ENCODE measurements at regions not wholly inside any gene's neighbourhood (a gene's known extent, or its start where the extent isn't known, plus 50 kb on each side); places are given as distances from the start of the nearest gene placed in this dataset.

DNA sequence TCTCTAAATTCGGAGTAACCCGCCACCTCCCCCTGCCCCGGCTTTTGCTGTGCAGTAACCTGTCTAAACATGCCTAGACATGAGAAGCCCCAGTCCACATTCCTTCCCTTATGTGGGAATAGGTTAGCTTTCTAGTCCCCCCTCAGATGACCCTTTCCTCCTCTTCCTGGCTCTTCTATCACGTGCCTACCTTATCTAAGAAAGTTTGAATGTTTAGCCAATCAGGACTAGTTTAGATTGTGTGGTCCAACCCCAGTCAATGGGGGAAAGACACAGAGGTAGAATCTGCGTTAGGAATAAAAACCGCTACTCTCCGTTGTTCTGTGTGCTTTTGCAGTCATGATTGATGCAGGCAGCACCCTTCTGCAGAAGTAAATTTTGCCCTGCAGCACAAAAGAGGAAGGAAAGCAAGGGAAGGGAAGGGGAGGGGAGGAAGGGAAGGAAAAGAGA lies 69.0 kb upstream of the CD93 start:
- peak in 1 of 5 donors; percentile 46 for DNase-seq
- no peaks in the 10 kb centered on the region for H3K36me3 ChIP-seq (ENCODE audit: control insufficient read depth in 2 of 3, insufficient read depth in 3 of 3, low read length in 3 of 3)
- H3K4me3 ChIP-seq (ENCODE audit: low read length in 3 of 3), result no peak overlapping the region
- H3K4me1 ChIP-seq (ENCODE audit: control insufficient read depth in 2 of 3, insufficient read depth in 2 of 3, low read depth in 1 of 3, low read length in 3 of 3), result peaks cover 0 to 11% (median 8%) of the 10 kb centered on the region in 3 donors
- H3K27ac ChIP-seq (ENCODE audit: low read depth in 2 of 2, low read length in 2 of 2), result no peak overlapping the region
- H3K9me3 ChIP-seq (ENCODE audit: control insufficient read depth in 2 of 3, insufficient read depth in 1 of 3, low read length in 3 of 3), result no peaks in the 10 kb centered on the region
- H3K27me3 ChIP-seq (ENCODE audit: control insufficient read depth, insufficient read depth, low read length), result no peaks in the 10 kb centered on the region
- no peak overlapping the region for H3K9ac ChIP-seq (ENCODE audit: low read length in 3 of 3)
- intact Hi-C loops (cut with DNase I), result no loop called here
- TF ChIP-seq, protein P1, sequence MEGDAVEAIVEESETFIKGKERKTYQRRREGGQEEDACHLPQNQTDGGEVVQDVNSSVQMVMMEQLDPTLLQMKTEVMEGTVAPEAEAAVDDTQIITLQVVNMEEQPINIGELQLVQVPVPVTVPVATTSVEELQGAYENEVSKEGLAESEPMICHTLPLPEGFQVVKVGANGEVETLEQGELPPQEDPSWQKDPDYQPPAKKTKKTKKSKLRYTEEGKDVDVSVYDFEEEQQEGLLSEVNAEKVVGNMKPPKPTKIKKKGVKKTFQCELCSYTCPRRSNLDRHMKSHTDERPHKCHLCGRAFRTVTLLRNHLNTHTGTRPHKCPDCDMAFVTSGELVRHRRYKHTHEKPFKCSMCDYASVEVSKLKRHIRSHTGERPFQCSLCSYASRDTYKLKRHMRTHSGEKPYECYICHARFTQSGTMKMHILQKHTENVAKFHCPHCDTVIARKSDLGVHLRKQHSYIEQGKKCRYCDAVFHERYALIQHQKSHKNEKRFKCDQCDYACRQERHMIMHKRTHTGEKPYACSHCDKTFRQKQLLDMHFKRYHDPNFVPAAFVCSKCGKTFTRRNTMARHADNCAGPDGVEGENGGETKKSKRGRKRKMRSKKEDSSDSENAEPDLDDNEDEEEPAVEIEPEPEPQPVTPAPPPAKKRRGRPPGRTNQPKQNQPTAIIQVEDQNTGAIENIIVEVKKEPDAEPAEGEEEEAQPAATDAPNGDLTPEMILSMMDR (IDR thresholded peaks at IDR 0.05; ENCODE audit: borderline replicate concordance, extremely low read depth, insufficient read depth), result no peak
- no peak for FAIRE-seq

DNA sequence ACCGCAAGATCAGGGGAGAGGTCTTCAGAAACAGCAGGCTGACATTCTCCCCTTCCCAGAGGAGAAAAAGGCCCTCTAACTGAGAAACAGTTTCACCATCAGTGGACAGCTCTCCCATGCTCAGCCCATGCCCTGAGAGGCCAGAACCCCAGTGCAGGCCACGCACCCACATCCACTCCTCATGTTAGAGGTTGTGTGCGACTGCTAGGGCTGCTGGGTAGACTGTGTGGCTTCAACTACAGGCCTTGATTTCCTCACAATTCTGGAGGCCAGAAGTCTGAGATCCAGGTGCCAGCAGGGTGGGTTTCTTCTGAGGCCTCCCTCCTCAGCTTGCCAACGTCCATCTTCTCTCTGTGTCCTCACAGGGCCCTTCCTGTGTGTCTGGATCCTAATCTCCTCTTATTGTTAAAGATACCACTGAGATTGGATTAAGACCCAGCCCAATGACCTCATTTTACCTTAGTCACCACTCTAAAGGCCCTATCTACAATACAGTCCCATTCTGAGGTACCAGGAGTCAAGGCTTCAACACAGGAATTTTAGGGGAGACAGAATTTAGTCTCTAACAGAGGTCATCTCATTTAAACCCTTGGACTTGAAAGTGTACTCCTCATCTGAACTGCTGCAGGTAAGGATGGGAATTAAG lies 67.7 kb upstream of the CD93 start:
- intact Hi-C loops (cut with DNase I), result no loop called here
- H3K4me1 ChIP-seq (ENCODE audit: control insufficient read depth in 2 of 3, insufficient read depth in 2 of 3, low read depth in 1 of 3, low read length in 3 of 3), result peaks cover 0 to 8% (median 0%) of the 10 kb centered on the region in 3 donors
- H3K4me3 ChIP-seq (ENCODE audit: low read length in 3 of 3), result no peak overlapping the region
- no peak overlapping the region for H3K9ac ChIP-seq (ENCODE audit: low read length in 3 of 3)
- TF ChIP-seq, protein P1 (IDR thresholded peaks at IDR 0.05; ENCODE audit: borderline replicate concordance, extremely low read depth, insufficient read depth), result no peak
- FAIRE-seq (no peak), DNase-seq (no peak)
- H3K9me3 ChIP-seq (ENCODE audit: control insufficient read depth in 2 of 3, insufficient read depth in 1 of 3, low read length in 3 of 3), result no peaks in the 10 kb centered on the region
- no peaks in the 10 kb centered on the region for H3K27me3 ChIP-seq (ENCODE audit: control insufficient read depth, insufficient read depth, low read length)
- H3K27ac ChIP-seq (ENCODE audit: low read depth in 2 of 2, low read length in 2 of 2), result no peak overlapping the region
- no peaks in the 10 kb centered on the region for H3K36me3 ChIP-seq (ENCODE audit: control insufficient read depth in 2 of 3, insufficient read depth in 3 of 3, low read length in 3 of 3)

DNA sequence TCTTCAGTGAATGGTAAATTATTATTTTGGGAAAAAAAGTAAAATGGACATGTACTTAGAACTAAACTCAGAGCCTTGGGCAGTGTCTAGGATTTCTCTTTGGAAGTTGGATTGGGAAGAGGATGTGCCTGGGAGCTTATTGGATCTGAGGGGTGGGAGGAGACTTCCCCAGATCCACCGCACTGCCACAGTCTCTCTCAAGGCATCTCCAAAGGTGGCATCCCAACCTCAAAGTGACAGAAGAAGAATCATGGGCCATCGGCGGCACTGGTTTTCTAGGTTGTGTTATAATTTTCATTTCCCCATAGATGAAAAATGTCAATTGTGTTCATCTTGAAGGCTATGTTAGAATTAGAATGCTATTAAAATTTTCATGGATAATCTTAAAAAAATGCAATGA lies 66.8 kb upstream of the CD93 start:
- Histone ChIP-seq H3K4me1 (ENCODE audit: control insufficient read depth in 2 of 3, insufficient read depth in 2 of 3, low read depth in 1 of 3, low read length in 3 of 3) (peaks cover 0 to 8% (median 2%) of the 10 kb centered on the region in 3 donors), H3K9me3 (ENCODE audit: control insufficient read depth in 2 of 3, insufficient read depth in 1 of 3, low read length in 3 of 3) (no peaks in the 10 kb centered on the region), H3K4me3 (ENCODE audit: low read length in 3 of 3) (no peak overlapping the region), H3K27ac (ENCODE audit: low read depth in 2 of 2, low read length in 2 of 2) (peak overlapping the region in 1 of 2 donors; percentile 4), H3K36me3 (ENCODE audit: control insufficient read depth in 2 of 3, insufficient read depth in 3 of 3, low read length in 3 of 3) (no peaks in the 10 kb centered on the region), H3K9ac (ENCODE audit: low read length in 3 of 3) (no peak overlapping the region), H3K27me3 (ENCODE audit: control insufficient read depth, insufficient read depth, low read length) (no peaks in the 10 kb centered on the region)
- TF ChIP-seq, protein P1 (IDR thresholded peaks at IDR 0.05; ENCODE audit: borderline replicate concordance, extremely low read depth, insufficient read depth), result no peak
- intact Hi-C loops (cut with DNase I), result no loop called here
- FAIRE-seq, result no peak
- no peak for DNase-seq

Measured in kidney (tissue), 13 donors.